Esophagus muscularis mucosa (tissue), 3 donors: ENCODE measurements at regions not wholly inside any gene's neighbourhood (a gene's known extent, or its start where the extent isn't known, plus 50 kb on each side); places are given as distances from the start of the nearest gene placed in this dataset.

ENCODE experiments used
- CTCF ChIP-seq, 3 experiments: fragments of 200-600 bp in 2 of 3; fragments of 450-650 bp in 1 of 3; sonication (generic) in 2 of 3; IDR thresholded peaks; one replicate each; pipeline ENCODE4 v1.5.1; 2017 to 2019; ENCODE audit warnings: antibody characterized with exemption in 3 of 3, mild to moderate bottlenecking in 2 of 3, moderate library complexity in 1 of 3
- POLR2A ChIP-seq: fragments of 450-650 bp; IDR thresholded peaks from one replicate; pipeline ENCODE4 v1.6.1; 2017; ENCODE audit warnings: antibody characterized with exemption, moderate library complexity, mild to moderate bottlenecking, low read depth
- POLR2AphosphoS5 ChIP-seq, 2 donors: sonication (generic); formaldehyde crosslinking; IDR thresholded peaks; one replicate each; pipeline ENCODE4 v1.6.1; 2017; ENCODE audit warnings: antibody characterized with exemption in 2 of 2

GRCh38 chr9:7481570-7481969, 318.0 kb downstream of the DMAC1 start:
- no peak for TF ChIP-seq CTCF (IDR thresholded peaks at IDR 0.05)
- TF ChIP-seq POLR2A: no peak
- no peak for TF ChIP-seq POLR2AphosphoS5 (IDR thresholded peaks at IDR 0.05)
